Small intestine (tissue), 7 donors: ENCODE measurements at regions not wholly inside any gene's neighbourhood (a gene's known extent, or its start where the extent isn't known, plus 50 kb on each side); places are given as distances from the start of the nearest gene placed in this dataset.
A peak's percentile ranks its signal among the peaks of the same experiment; 100 is the strongest.

Source experiments
- DNase-seq, 2 donors: peaks; one replicate each; pipeline versions ENCODE4 v3.0.0 to v3.0.0-alpha.2; 2013
- FAIRE-seq: peaks from 2 replicates; lab custom pipeline; 2012; peaks lifted over from hg19 to GRCh38; lab: Jason Lieb, UNC
- H3K27ac ChIP-seq, 3 donors: one replicate each; pipeline ENCODE4 v1.5.1; 2013; ENCODE audit warnings: low read length in 2 of 3, mild to moderate bottlenecking in 2 of 3, control low read depth in 1 of 3, inconsistent platforms in 1 of 3, low read depth in 1 of 3, moderate library complexity in 1 of 3
- H3K27me3 ChIP-seq, 3 donors: one replicate each; pipeline ENCODE4 v1.6.1; 2013; ENCODE audit warnings: low read length in 3 of 3, inconsistent platforms in 1 of 3; ENCODE audit not compliant: control insufficient read depth in 3 of 3, insufficient read depth in 3 of 3
- H3K36me3 ChIP-seq, 3 donors: one replicate each; pipeline ENCODE4 v1.6.1; 2013; ENCODE audit warnings: low read length in 3 of 3, inconsistent platforms in 1 of 3, low read depth in 1 of 3, mild to moderate bottlenecking in 1 of 3, moderate library complexity in 1 of 3; ENCODE audit not compliant: control insufficient read depth in 3 of 3, insufficient read depth in 2 of 3
- H3K4me1 ChIP-seq, 3 donors: one replicate each; pipeline ENCODE4 v1.6.1; 2013; ENCODE audit warnings: low read length in 2 of 3, inconsistent platforms in 1 of 3, low read depth in 1 of 3, mild to moderate bottlenecking in 1 of 3, moderate library complexity in 1 of 3; ENCODE audit not compliant: control insufficient read depth in 3 of 3, insufficient read depth in 2 of 3
- H3K4me3 ChIP-seq, 3 donors: one replicate each; pipeline ENCODE4 v1.5.1; 2013; ENCODE audit warnings: low read length in 3 of 3, control low read depth in 1 of 3, inconsistent platforms in 1 of 3, low read depth in 1 of 3, mild to moderate bottlenecking in 1 of 3, moderate library complexity in 1 of 3
- H3K9me3 ChIP-seq, 2 donors: one replicate each; pipeline ENCODE4 v1.6.1; 2013; ENCODE audit warnings: low read depth in 1 of 2, low read length in 1 of 2; ENCODE audit not compliant: control insufficient read depth in 2 of 2, insufficient read depth in 1 of 2
- WGBS, 3 donors: extraction: QIAGEN DNeasy Blood & Tissue Kit; methylation state at CpG; one replicate each; pipeline ENCODE4 v1.1.7; 2013; 5-methylcytosine and 5-hydroxymethylcytosine counted together
- donor health status: healthy with polysubstance abuse.
- donor health status: control.
- donor health status: control.
- donor health status: Bipolar disorder and iron deficiency.
- donor health status: healthy.

DNA sequence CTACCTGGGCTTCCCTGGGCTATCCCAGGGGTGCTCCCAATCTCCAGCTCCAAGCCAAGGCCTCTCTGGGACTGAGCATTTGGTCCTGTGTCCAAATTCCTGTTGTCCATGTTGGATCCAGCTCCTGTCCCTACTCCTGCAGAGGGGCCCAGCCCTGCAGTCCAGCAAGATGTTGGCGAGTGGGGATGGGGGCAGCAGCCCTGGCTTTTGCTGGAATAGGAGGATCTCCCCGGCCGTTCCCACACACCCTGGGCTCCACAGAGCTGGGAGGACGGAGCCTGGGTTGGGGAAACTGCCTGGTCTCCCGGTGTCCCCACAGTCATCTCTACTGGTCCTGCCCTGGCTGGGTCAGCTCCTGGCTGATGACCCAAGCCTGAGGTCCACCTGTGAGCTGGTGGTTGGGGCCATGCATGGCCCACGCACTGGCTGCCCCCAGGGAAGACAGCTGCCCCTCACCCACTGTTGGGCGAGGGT is 219.6 kb upstream of the C14orf180 start:
- Histone ChIP-seq H3K4me3 (no peak overlapping the region), H3K27ac (no peak overlapping the region), H3K4me1 (peaks cover 0 to 51% (median 0%) of the 10 kb centered on the region in 3 donors), H3K27me3 (no peaks in the 10 kb centered on the region), H3K36me3 (no peaks in the 10 kb centered on the region), H3K9me3 (peaks cover 0 to 3% of the 10 kb centered on the region in 2 donors)
- DNase-seq (no peak), FAIRE-seq (no peak)
- 85 to 90% (median 86%) methylated on average over 7 of the region's 7 CpGs for WGBS, 3 donors

DNA sequence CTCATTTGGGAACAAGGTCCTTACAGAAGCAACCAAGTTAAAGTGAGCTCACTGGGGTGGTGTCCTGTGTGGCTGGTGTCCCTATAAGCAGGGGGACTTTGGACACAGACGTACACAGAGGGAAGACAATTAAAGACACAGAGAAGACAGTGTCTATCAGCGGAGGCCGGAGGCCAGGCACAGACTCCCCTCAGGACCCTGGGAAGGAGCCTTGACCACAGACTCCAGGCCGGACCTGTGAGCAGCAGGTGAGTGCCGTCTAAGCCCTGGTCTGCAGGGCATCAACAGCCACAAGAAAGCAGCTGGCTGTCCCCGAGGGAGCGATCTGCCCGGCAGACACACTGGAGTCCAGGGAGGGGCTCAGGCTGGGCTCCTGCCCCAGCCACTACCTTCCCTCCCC is 219.1 kb upstream of the C14orf180 start:
- peaks cover 0 to 48% (median 0%) of the 10 kb centered on the region in 3 donors for H3K4me1 ChIP-seq
- H3K4me3 ChIP-seq = no peak overlapping the region
- no peaks in the 10 kb centered on the region for H3K36me3 ChIP-seq
- H3K27me3 ChIP-seq = no peaks in the 10 kb centered on the region
- H3K9me3 ChIP-seq = peaks cover 0 to 3% of the 10 kb centered on the region in 2 donors
- FAIRE-seq = no peak
- peak in 1 of 2 donors; percentile 65 for DNase-seq
- H3K27ac ChIP-seq = no peak overlapping the region
- WGBS, 3 donors = 39 to 64% (median 40%) methylated on average over 8 of the region's 8 CpGs

DNA sequence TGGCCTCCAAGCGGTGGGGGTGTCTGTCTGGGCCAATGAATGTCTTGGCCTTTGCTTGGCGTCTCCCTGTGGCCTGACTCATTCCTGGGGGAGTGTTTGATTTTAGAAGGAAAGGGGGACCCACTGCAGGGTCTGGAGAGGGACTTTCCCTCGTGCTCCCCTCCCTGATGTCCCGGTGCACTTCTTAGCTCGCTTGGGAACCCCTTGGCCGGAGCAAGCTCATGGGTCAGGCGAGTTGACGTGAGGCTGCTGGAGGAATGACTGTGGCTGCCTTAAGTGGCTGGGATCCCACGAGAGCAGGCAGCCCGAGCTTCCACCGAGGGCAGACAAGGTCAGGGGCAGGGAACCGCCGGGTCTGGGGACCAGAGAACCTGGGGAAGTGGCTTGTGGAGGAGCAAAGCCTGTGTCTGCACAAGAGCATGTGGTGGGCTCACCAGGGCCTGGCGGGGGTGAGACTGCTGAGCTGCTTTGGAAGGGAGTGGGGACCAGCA is 218.4 kb upstream of the C14orf180 start:
- peaks cover 0 to 3% of the 10 kb centered on the region in 2 donors for H3K9me3 ChIP-seq
- no peak for DNase-seq
- 67 to 78% (median 75%) methylated on average over 14 of the region's 14 CpGs for WGBS, 3 donors

DNA sequence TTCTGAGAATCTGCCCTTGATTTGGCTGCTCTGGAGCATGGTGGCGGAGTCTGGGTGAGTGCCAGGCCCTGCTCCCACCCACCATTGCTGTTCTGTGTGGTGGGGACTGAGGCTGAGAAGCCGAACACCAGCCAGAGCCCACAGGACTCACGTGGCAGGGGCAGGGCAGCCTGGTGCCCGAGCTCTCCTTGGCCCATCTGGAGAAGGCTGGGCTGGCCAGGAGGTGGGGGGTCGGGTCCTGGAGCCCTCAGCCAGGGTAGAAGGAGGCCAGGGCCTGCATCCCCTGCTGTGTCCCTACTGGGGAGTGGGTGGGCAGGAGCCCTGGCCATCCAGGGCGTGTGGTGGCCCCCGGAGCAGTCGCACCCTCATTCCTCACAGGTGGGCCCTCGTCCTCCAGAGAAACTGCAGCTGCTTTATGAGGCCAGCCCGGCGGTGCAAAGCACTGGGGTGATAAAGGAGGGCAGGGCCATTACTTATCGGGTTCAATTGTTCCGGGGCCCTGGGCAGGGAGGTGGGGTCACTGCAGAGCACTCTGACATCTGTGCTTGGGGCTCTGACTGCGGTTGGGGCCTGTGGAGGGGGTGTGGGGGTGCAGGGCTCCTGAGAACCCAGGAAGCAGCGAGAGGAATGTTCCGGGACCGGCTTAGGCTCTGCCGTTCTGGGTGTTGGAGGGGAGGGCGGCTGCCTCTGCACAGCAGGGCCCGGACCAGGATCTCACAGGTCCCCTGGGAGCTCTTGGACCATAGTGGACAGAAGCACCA is 217.5 kb upstream of the C14orf180 start:
- DNase-seq = peak; percentile 52 to 86
- peak overlapping the region in 1 of 3 donors; percentile 61 for H3K27ac ChIP-seq
- peaks cover 0 to 47% (median 0%) of the 10 kb centered on the region in 3 donors for H3K4me1 ChIP-seq
- WGBS, 3 donors = 20 to 58% (median 31%) methylated on average over 17 to 20 of the region's 20 CpGs
- H3K4me3 ChIP-seq = no peak overlapping the region
- H3K27me3 ChIP-seq = no peaks in the 10 kb centered on the region
- H3K36me3 ChIP-seq = no peaks in the 10 kb centered on the region
- H3K9me3 ChIP-seq = peaks cover 0 to 3% of the 10 kb centered on the region in 2 donors
- no peak for FAIRE-seq

More for the DNA sequence above, 218.4 kb upstream of the C14orf180 start:
- Histone ChIP-seq H3K4me1 (peaks cover 0 to 47% (median 0%) of the 10 kb centered on the region in 3 donors), H3K4me3 (no peak overlapping the region), H3K27ac (no peak overlapping the region), H3K27me3 (no peaks in the 10 kb centered on the region), H3K36me3 (no peaks in the 10 kb centered on the region)
- no peak for FAIRE-seq

DNA sequence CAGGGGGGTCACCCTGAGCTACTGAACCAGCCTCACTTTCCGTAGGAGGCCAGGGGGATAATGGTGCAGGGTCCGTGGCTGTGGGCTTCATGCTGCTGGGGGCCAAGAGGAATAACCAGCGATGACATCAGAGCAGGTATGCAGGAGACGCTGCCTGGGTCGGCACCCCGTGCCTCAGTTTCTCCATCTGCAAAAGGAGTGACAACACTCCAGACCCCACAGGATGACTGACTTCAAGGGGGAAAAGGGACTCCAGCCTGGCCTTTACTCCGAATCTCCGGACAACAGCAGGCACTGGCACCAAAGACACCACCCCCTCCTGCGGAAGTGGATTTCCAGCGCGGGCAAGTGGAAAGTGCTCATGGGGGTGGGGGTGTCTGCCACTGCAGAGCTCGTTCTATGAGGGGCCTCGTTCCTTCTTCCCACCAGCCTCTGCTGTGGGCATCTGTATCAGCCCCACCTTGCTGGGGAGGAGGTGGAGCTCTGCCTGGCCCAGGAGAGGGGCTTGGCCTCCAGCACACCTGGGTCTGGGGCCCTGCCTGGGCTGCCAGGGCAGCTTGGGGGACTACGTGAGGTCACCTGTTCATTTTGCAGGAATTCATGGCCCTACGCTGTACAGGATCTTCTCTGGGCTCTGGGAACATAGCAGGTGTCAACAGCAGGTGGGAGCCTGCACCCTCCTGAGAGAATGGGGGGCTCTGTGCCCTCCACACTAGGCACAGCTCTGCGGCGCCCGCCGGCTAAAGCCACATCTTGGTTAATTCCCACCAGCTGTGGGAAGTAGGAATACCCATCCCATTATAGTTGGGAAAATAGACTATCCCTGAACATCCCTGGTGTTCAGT is 216.6 kb upstream of the C14orf180 start:
- DNase-seq (no peak), FAIRE-seq (no peak)
- WGBS, 3 donors = 77 to 89% (median 81%) methylated on average over 19 of the region's 19 CpGs

DNA sequence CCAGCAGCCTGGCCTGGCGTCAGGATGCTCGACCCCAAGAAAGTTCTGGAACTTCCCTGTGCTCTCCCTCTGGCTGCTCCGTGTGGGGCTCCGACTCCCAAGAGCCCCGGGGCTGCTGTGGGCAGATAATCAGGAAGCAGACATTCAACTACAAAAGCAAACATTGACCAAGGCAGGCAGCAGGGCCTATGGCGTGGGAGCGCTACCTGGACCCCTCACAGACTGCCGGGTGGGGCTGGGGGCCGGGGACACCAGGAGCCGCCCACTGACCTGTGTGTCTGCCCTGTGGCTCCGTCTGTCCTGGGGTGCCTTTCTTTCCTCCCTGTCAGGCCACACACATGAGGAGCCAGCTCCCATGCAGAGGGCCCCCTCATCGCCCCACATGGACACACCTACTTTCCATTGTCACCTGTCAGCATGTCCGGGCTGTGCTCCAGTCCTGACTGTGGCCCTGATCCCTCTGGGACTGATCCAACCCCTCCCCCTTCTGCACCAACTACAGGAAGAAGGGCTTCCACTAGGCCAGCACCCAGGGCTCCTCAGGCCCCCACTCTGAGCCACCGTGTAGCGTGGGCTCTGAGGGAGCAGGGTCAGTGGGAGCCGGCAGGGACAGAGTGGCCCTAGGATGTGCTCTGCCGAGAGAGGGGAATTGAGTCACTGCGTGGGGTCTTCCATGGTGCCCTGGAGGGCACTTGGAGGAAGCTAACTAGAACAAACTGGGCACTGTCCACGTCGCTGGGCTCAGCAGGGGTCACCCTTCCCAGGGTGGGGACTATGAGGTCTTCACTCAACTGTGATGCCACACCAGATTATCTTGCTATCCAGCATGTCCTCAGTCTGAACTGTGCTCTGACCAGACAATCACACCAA is 215.4 kb upstream of the C14orf180 start:
- DNase-seq (peak in 1 of 2 donors; percentile 51), FAIRE-seq (no peak)
- WGBS, 3 donors = 52 to 76% (median 58%) methylated on average over 20 of the region's 20 CpGs
- H3K36me3 ChIP-seq = no peaks in the 10 kb centered on the region
- H3K27me3 ChIP-seq = no peaks in the 10 kb centered on the region
- peaks cover 0 to 3% of the 10 kb centered on the region in 2 donors for H3K9me3 ChIP-seq
- H3K4me1 ChIP-seq = peaks cover 0 to 47% (median 0%) of the 10 kb centered on the region in 3 donors
- H3K4me3 ChIP-seq = no peak overlapping the region
- no peak overlapping the region for H3K27ac ChIP-seq

More for the DNA sequence above, 216.6 kb upstream of the C14orf180 start:
- peaks cover 0 to 3% of the 10 kb centered on the region in 2 donors for H3K9me3 ChIP-seq
- peaks cover 0 to 47% (median 0%) of the 10 kb centered on the region in 3 donors for H3K4me1 ChIP-seq
- no peaks in the 10 kb centered on the region for H3K36me3 ChIP-seq
- no peak overlapping the region for H3K4me3 ChIP-seq
- H3K27ac ChIP-seq = peak overlapping the region in 1 of 3 donors; percentile 61
- H3K27me3 ChIP-seq = no peaks in the 10 kb centered on the region

DNA sequence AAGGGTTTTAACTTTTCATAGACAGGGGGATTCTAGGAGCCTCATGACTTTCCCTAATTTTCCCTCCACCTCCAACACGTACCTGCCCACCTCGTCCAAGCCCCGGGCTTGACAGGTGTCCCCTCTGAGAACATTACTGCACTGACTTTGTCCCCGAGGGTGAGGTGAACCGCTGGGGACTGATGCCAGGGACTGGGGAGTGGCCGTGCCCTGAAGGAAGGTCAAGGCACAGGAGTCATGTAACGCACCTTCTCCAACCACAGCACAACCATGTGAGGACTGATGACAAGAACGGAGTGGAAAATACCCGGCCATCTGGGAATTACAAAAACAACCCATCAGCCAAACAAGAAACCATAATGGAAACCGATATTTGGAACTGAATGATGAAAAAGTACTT is 214.7 kb upstream of the C14orf180 start:
- Histone ChIP-seq H3K27ac (no peak overlapping the region), H3K27me3 (no peaks in the 10 kb centered on the region), H3K9me3 (peaks cover 0 to 3% of the 10 kb centered on the region in 2 donors), H3K36me3 (no peaks in the 10 kb centered on the region), H3K4me1 (peaks cover 0 to 47% (median 0%) of the 10 kb centered on the region in 3 donors), H3K4me3 (no peak overlapping the region)
- 58 to 80% (median 70%) methylated on average over 10 of the region's 10 CpGs for WGBS, 3 donors
- no peak for DNase-seq
- FAIRE-seq = no peak
